MM.1S (cell line): ENCODE measurements at regions not wholly inside any gene's neighbourhood (a gene's known extent, or its start where the extent isn't known, plus 50 kb on each side); places are given as distances from the start of the nearest gene placed in this dataset.

Experiments
- DNase-seq: peaks from one replicate; pipeline ENCODE4 v3.0.0-alpha.2; 2015
- H2AFZ ChIP-seq: fragments of 300-600 bp; sonication (generic); 2 replicates; pipeline ENCODE4 v1.6.0; 2016; ENCODE audit warnings: antibody characterized with exemption, low read length
- H3F3A ChIP-seq: fragments of 300-600 bp; sonication (generic); 2 replicates; pipeline ENCODE4 v1.6.1; 2016; ENCODE audit warnings: mild to moderate bottlenecking, antibody characterized with exemption, low read length, moderate library complexity, mixed read lengths; ENCODE audit not compliant: insufficient read depth
- H3K27ac ChIP-seq: fragments of 300-600 bp; sonication (generic); 2 replicates; pipeline ENCODE4 v1.5.1; 2016; ENCODE audit warnings: mild to moderate bottlenecking, low read length
- H3K27me3 ChIP-seq: fragments of 300-600 bp; sonication (generic); replicated peaks from 2 replicates; pipeline ENCODE4 v1.6.0; 2016; ENCODE audit warnings: low read length; ENCODE audit not compliant: insufficient read depth
- H3K36me3 ChIP-seq: fragments of 300-600 bp; sonication (generic); replicated peaks from 2 replicates; pipeline ENCODE4 v1.6.1; 2016; ENCODE audit warnings: mild to moderate bottlenecking, low read length, mixed read lengths; ENCODE audit not compliant: insufficient read depth
- H3K4me1 ChIP-seq: fragments of 300-600 bp; sonication (generic); 2 replicates; pipeline ENCODE4 v1.6.1; 2016; ENCODE audit warnings: low read length, mixed read lengths
- H3K4me2 ChIP-seq: fragments of 300-600 bp; sonication (generic); 2 replicates; pipeline ENCODE4 v1.6.0; 2016; ENCODE audit warnings: low read depth, low read length
- H3K4me3 ChIP-seq: fragments of 300-600 bp; sonication (generic); 2 replicates; pipeline ENCODE4 v1.5.1; 2016; ENCODE audit warnings: low read length, mixed read lengths
- H3K79me2 ChIP-seq: fragments of 300-600 bp; sonication (generic); 2 replicates; pipeline ENCODE4 v1.6.1; 2016; ENCODE audit warnings: mixed run types, low read length, mixed read lengths
- H3K9ac ChIP-seq: fragments of 300-600 bp; sonication (generic); 2 replicates; pipeline ENCODE4 v1.6.1; 2016; ENCODE audit warnings: low read length, mixed read lengths
- H3K9me2 ChIP-seq: fragments of 300-600 bp; sonication (generic); replicated peaks from 2 replicates; pipeline ENCODE4 v1.6.1; 2016; ENCODE audit warnings: mild to moderate bottlenecking, low read length, mixed read lengths; ENCODE audit not compliant: insufficient read depth
- H3K9me3 ChIP-seq: fragments of 300-600 bp; sonication (generic); replicated peaks from 2 replicates; pipeline ENCODE4 v1.6.1; 2016; ENCODE audit warnings: mild to moderate bottlenecking, low read length, mixed read lengths; ENCODE audit not compliant: insufficient read depth
- H4K20me1 ChIP-seq: fragments of 300-600 bp; sonication (generic); 2 replicates; pipeline ENCODE4 v1.6.1; 2016; ENCODE audit warnings: mild to moderate bottlenecking, low read length, moderate library complexity, mixed read lengths; ENCODE audit not compliant: insufficient read depth
- EZH2 ChIP-seq: fragments of 300-600 bp; sonication (generic); optimal IDR thresholded peaks from 2 replicates; pipeline ENCODE3; 2017; ENCODE audit warnings: low read depth, mild to moderate bottlenecking, antibody characterized with exemption, low read length, mixed read lengths
- EZH2phosphoT487 ChIP-seq: fragments of 300-600 bp; sonication (generic); IDR thresholded peaks from 2 replicates; pipeline ENCODE4 v1.6.1; 2018; ENCODE audit warnings: antibody characterized with exemption, low read length
- TF ChIP-seq, protein P1 (sequence below): fragments of 300-600 bp; sonication (generic); IDR thresholded peaks from 2 replicates; pipeline ENCODE4 v1.5.1; 2016; ENCODE audit warnings: antibody characterized with exemption, low read length, mixed read lengths

GRCh38 chr21:41100826-41101550, 67.0 kb upstream of the BACE2 start:
- no peaks in the 10 kb centered on the region for H3K9me2 ChIP-seq
- no peaks in the 10 kb centered on the region for H3K27me3 ChIP-seq
- H2AFZ ChIP-seq: no peak overlapping the region
- no peaks in the 10 kb centered on the region for H3K9me3 ChIP-seq
- TF ChIP-seq, protein P1, sequence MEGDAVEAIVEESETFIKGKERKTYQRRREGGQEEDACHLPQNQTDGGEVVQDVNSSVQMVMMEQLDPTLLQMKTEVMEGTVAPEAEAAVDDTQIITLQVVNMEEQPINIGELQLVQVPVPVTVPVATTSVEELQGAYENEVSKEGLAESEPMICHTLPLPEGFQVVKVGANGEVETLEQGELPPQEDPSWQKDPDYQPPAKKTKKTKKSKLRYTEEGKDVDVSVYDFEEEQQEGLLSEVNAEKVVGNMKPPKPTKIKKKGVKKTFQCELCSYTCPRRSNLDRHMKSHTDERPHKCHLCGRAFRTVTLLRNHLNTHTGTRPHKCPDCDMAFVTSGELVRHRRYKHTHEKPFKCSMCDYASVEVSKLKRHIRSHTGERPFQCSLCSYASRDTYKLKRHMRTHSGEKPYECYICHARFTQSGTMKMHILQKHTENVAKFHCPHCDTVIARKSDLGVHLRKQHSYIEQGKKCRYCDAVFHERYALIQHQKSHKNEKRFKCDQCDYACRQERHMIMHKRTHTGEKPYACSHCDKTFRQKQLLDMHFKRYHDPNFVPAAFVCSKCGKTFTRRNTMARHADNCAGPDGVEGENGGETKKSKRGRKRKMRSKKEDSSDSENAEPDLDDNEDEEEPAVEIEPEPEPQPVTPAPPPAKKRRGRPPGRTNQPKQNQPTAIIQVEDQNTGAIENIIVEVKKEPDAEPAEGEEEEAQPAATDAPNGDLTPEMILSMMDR: no peak
- TF ChIP-seq EZH2phosphoT487: no peak
- no peaks in the 10 kb centered on the region for H3K36me3 ChIP-seq
- no peak for DNase-seq
- no peak overlapping the region for H3K4me3 ChIP-seq
- no peaks in the 10 kb centered on the region for H3K79me2 ChIP-seq
- no peak overlapping the region for H3K4me2 ChIP-seq
- no peak overlapping the region for H3K9ac ChIP-seq
- no peaks in the 10 kb centered on the region for H3K4me1 ChIP-seq
- H3F3A ChIP-seq: no peaks in the 10 kb centered on the region
- H4K20me1 ChIP-seq: no peaks in the 10 kb centered on the region
- no peak overlapping the region for H3K27ac ChIP-seq

DNA sequence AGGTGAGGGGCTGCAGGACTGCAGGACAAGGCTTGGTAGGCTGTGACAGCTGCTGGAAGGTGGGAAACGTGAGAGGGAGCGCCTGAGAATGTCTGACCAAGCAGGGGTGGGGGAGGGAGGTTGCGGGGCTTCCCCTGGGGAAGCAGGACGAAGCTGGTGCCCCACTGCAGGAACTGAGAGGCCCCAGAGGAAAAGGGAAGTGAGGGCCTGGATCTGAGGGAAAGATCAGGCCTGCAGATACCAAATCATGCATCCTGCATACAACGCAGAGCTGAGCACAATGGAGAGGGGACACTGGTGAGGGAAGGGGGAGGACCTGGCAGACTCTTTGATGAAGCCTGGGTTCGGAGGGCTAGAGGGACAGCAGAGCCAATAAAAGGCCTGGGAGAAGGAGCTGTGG, 65.7 kb upstream of the BACE2 start:
- Histone ChIP-seq H2AFZ (no peak overlapping the region), H3K9me3 (no peaks in the 10 kb centered on the region), H3K9me2 (no peaks in the 10 kb centered on the region), H3K4me3 (no peak overlapping the region), H3F3A (no peaks in the 10 kb centered on the region), H3K9ac (no peak overlapping the region), H3K36me3 (no peaks in the 10 kb centered on the region), H3K27me3 (no peaks in the 10 kb centered on the region), H3K4me1 (no peaks in the 10 kb centered on the region), H4K20me1 (no peaks in the 10 kb centered on the region), H3K27ac (no peak overlapping the region), H3K79me2 (no peaks in the 10 kb centered on the region), H3K4me2 (no peak overlapping the region)
- DNase-seq: no peak
- TF ChIP-seq, protein P1: no peak
- TF ChIP-seq EZH2 (no peak), EZH2phosphoT487 (no peak)

GRCh38 chr21:41107602-41108001, 60.4 kb upstream of the BACE2 start:
- no peak for DNase-seq
- Histone ChIP-seq H3K4me1 (peaks cover under 1% of the 10 kb centered on the region; the same call in 1 of the 2 replicates), H3K9ac (no peak overlapping the region), H3K4me2 (no peak overlapping the region), H3K9me3 (no peaks in the 10 kb centered on the region), H3F3A (no peaks in the 10 kb centered on the region), H2AFZ (no peak overlapping the region), H3K4me3 (no peak overlapping the region), H3K79me2 (no peaks in the 10 kb centered on the region), H3K27me3 (no peaks in the 10 kb centered on the region), H3K36me3 (no peaks in the 10 kb centered on the region), H4K20me1 (no peaks in the 10 kb centered on the region), H3K27ac (no peak overlapping the region), H3K9me2 (no peaks in the 10 kb centered on the region)
- TF ChIP-seq EZH2 (no peak), EZH2phosphoT487 (no peak)
- TF ChIP-seq, protein P1: no peak
